ENCODE measurements at regions not wholly inside any gene's neighbourhood (a gene's known extent, or its start where the extent isn't known, plus 50 kb on each side); places are given as distances from the start of the nearest gene placed in this dataset.

DNA sequence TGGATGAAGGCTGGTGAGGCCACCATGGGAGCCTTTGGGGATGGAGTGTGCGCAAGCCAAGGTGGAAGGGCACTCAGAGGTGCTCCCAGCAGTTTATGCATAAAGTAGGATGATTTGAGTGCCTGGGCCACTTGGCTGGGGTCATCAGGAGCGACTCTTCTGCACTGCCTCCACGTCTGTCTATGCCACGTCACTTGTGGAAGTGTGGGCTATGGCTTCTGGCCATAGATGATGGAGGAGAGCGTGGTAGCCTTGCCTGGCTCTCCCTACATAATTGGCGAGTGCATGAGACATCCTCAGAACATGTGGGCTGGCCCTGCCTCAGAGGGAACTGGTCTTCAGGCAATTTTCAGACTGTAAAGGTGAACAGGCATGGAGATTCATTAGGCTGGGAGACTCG lies 182.9 kb downstream of the TEX29 start:
- DNase-seq, result no peak

DNA sequence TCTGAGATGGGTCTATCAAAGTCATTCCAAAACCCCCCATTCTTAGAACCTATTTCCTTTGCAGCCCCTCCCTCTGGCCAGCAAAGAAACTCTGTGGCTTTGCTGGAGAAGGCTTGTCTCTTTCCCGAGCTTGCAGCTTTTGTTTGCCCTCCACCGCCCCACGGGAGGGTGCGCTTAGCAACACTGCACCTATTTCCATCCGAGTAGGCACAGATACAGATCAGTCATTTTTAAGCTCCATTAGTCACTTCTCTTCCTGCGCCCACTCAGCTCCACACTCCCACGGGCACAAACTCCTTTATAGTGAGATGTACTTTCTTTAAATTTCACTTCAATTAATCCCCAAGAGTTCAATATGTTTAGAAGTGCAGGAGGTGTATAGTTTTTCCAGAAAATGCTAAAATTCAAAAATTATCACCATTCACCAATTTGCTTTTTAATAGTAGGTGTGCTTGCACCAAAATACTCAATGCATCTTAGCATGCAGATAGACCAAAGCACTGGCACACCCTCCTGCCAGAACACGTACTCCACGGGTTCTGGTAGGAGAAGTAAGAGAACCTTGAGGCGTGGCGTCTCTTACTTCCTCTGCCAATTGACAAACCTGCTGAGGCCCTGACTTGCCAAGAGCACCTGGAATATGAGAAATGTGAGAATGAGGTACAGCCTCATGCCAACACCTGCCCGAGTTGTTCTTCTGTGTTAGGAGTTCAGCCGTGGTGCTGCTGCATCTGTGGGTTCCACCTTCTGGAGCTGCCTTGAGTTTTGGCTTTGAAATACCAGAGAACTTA lies 183.7 kb downstream of the TEX29 start:
- no peak for DNase-seq

DNA sequence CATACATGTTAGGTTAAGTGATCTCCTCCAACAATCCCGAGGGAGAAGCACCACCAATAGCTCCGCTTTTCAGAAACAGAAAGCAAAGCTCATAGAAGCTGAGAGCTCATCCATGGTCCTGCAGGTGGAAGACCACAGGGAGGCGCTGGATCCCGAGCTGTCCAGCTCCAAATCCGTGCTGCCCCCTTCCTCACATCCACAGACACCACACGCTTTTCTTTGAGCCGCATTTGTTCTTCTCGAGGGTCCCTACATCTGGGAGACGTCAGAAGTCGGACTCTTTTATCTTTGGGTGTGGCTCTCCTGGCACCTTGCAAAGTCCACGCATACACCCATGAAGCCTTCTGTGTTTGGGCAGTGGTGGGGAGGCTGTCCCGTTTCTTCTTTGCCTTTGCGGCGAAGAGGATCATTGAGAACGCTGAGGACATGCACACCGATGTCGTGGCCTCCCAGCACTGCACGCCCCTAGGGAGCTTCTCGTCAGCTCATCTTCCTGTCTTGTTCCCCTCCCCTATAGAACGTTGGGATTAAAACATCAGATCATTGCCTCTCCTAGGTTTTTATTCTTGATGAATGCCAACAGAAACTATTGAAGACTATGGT lies 184.8 kb downstream of the TEX29 start:
- no peak for DNase-seq

DNA sequence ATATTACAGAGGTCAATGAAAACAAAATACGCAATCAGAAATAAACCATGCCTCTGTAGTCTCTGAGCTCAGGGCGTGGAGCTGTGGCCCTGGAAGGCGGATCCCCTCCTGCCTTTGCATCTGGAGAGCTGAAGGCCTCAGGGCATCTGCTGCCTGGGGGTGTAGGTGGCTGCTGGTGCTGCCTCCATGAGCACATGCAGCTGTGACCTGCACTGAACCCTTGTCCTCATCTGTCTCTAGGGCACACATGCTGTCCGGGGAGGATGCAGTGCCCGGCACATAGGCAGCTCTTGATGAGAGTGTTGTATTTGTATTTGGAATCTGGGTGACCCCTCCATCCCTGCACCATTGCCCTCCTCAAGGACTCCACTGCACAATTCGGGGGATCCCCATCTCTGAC lies 185.7 kb downstream of the TEX29 start:
- no peak for DNase-seq

DNA sequence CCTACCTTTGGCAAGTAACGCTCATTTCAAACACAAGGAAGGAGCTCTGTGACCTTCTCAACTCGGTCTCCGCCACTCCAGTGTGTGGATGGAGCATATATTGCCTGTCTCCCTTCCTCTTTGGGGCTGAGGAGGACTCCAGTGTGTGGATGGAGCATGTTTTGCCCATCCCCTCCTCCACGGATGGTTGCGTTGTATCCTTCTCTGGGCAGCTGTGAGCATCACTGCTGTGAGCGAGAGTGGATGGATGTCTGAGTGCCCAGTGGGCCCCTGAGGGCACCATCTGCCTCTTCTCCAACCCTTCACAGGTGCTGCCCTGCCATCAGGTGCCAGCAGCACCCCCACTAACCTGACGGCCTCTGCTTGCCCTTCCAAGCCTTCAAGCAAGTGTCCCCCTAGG lies 186.2 kb downstream of the TEX29 start:
- no peak for DNase-seq

DNA sequence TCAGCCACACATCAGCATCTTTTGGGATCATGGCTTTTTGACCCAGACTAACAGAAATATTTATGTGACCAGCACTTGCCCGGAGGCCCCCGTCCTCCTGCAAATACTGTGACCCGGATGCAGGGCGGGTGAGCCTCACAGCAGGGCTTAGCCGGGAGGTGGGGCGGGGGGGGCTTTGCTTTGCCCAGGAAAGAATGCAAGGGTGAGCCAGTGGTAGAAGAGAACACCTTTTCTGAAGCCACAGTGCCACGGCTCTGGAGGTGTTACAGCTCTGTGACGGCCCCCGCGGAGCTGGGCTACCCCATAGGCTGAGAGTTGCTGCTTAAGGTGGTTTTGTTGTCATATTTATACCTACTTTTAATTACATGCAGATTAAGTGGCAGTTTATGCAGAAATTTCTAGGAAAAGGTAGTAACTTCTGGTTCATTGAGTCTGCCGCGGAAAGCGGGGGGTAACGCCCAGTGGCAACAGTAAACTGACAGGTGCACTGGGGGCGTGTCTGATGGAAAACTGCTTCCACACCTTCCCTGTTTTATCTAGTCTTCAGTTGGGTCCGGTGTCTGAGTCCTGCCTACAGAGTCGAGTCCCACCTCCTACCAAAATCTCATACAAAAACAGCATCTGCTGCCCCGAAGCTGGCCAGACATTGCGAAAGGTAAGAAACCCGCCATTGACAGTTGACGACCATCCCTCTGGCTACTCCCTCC lies 187.9 kb downstream of the TEX29 start:
- DNase-seq, result no peak

DNA sequence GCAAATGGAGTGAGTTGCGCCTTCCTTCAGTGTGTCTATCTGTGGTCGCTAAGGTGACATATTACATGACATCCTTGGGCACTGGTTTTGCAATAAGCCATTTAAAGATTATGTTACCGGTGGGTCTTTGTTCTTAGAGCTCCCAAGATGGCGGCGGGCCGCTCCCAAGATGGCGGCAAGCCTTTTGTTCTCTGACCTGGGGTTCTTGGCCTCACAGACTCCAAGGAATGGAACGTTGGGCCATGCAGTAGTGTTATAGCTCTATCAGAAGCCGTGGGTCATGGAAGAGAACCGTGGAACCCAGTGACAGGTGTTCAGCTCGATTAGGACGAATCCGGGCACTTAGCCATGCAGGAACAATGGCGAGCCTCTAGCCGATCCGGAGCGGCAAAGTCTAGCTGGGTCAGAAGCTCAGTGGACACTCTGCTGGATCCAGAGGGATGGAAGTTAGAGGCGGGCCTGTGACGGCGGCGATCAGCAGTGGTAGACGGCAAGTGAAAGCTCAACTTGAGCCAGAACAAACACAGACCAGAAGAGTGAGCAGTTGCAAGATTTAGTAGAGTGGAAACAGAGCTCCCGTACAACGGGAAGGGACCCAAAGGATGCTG lies 188.6 kb downstream of the TEX29 start:
- no peak for DNase-seq

DNA sequence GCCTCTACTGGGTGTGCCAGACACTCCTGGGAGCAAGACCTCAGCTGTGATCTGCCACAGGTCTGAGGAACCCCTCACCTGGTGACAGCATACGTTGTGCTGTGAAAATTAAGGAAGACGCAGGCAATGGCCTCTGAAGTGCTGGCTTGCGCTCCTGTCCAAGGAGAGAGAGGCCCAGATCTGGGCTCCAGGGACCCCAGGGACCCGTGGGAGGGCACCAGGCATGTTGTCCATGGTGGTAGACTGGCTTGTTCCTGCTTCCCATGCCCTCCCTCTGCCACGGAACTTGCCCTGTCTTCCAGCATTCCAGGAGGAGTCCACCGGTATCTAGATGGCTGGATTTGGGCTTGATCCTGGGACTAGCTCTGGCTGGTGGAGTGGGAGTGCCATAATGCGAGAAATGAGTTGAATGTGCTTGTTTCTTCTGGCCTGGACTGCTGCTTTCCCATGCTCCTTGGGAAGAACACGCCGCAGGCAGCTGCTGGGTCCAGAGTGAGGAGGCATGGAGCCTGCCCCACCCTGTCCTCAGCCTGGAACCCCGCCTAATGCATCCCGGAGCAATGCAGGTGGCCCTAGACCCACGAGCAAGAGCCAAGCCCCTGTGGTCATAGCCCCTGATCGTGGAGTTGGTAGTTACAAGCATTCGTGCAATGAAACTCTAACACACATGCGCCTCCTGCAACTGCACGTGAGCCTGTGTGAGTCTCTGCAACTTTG lies 190.2 kb downstream of the TEX29 start:
- no peak for DNase-seq

DNA sequence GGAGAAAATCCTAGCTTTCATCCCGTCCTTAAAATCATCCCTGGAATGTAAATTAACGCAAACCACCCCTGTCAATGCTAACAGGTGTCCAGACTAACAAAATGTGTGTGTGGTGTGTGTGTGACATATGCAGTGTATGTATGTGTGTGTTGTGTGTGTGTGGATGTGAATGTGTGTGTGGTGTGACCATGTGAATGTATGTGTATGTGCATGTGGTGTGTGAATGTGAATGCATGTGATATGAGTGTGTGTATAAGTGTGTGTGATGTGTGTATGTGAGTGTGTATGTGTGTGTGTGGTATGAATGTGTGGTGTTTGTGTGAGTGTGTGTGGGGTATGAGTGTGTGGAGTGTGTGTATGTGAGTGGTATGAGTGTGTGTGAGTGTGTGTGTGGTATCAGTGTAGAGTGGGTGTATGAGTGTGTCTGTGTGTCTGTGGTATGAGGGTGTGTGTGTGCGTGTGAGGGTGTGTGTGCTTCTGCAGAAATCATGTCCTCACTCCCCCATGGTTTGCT lies 190.8 kb downstream of the TEX29 start:
- DNase-seq, result no peak

DNA sequence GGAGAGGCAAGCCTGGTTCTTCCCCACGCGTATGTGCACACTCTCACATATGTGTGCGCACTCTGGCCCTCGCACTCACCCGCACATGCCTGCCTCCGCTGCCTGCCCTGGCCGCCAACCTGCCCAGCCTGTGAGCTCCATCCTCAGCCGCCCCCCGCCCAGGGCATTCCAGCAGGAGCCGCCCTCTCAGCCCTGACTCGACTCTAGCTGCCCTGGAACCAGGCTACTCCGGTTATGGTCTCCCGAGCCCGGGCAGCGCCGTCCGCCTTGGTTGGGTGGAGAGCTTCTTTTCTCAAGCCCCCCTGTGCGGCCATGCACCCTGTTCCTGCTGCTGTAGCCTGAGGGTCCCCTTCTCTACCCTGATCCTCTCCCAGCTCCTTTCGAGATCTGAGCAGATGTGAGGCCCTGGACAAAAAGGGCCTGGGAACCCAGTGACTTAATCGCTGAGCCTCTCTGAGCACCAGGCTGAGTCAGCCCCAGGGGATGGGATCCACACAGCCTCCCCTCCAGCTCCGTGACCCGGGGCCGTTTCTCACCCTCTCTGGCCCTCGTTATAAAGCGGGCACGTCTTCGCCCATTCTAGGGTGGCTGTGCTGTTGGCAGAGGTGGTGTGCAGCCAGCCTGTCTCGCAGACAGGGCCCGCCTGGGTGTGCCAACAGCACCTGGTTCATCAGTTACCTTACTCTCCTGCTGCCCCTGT lies 191.5 kb downstream of the TEX29 start:
- no peak for DNase-seq

DNA sequence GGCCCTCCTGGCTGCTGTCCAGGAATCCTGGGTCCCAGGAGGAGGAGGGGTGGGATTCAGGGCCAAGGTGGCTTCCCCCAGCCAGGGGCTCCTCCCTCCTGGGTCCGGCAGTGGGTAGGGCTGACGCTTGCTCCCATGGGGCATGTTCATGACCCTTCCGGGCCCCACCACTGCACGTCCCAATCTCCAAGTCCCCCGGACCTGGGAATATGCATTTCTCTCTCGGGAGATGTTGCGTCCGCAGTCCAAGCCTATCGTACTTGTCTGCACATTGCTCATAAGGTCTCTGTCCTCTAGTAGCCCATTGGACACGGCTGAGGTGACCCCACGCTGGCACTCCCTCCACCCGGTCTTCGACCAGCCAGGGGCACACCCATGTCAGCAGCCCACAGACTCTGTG lies 192.3 kb downstream of the TEX29 start:
- no peak for DNase-seq

DNA sequence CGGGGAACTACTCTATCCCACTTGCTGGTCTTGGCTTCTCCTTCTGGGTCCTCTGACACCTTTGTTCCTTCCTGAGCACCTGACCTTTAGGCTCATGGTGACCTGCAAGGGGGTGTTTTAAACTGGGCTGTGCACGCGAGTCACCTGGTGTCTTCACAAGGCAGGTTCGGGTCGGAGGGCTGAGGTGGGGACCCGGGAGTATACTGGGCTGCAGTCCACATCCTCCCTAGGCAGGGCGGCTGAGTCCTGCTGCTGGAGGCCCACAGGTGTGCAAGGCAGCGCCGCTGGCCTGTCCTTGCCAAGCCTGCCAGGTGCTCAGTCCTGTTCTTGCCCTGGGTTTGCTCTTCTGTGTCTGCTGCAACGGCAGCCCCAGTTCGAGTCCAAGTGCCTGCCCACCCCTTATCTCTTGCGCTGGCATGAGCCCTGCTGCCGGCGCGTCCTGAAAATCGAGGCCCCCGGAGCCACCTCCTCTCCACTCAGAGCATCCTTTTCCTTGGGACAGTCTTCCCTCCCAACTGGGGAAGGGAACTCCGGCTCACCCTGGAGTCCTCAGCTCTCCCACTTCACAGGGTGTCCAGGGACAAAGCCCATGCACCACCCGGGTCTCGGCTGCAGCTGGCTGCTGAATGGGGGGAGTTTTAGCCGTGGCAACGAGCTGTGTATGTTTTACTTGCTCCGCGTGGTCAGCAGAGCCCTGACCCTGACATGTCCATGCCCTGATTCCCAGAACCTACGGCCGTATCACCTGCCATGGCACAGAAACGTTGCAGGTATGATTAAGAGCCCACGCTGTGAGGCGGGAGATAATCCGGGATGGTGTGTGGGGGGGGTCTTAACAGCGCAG lies 193.5 kb downstream of the TEX29 start:
- DNase-seq, result no peak

DNA sequence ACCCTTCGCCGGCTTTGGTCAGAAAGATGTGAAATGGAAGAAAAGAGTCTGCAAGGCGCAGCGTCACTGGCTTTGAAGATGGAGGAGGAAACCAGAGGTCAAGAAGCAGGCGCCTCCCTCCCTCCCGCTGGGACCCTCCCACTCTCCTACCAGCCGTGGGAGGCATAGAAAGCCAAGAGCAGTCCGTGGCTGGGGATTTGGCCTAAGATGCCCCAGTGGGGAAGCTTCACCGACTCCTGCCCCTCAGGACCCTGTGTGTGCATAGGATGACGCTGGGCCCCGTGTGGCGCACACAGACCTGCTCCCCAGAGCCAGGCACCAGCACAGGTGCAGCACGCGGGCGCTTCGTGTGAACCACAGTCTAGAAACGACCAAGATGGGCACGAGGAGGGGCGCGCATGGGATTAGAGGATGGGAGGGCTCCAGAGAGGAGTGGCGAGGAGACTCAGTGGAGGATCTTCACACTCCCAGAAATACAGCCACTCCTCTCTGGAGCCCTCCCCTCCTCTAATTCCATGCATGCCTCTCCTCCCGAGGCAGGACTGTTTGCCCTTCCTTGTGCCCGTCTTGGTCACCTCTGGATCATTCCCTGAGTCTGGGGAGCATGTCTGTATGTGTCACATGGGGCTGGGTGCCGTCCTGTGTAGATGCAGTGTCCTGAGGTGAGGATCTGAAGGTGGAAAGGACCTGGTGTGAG lies 194.3 kb downstream of the TEX29 start:
- DNase-seq, result no peak

DNA sequence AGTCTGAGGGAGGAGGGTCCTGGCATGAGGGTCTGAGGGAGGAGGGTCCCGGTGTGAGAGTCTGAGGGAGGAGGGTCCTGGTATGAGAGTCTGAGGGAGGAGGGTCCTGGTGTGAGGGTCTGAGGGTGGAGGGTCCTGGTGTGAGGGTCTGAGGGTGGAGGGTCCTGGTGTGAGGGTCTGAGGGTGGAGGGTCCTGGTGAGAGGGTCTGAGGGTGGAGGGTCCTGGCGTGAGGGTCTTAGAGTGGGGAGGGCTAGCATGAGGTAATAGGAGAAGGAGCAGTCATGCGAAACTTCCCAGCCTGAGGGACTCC lies 194.8 kb downstream of the TEX29 start:
- no peak for DNase-seq

DNA sequence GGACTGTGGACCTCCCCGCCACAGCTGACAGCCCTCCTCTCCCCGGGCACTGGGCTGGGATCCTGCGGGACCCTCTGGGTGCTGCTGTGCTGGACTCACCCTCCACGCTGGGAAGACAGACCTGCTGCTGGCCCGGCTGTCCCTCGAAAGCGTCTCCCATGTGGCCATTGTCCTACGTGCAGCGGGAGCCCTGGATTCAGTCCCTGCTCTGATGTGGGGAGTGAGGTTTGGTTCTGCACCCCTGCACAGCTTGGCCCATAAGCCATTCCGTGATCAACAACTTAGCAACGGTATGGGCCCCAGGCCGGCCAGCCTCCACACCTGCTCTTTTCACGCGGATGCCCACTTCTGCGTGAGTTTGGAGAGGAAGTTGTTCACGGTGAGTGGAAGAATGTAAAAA lies 195.2 kb downstream of the TEX29 start:
- DNase-seq, result no peak

DNA sequence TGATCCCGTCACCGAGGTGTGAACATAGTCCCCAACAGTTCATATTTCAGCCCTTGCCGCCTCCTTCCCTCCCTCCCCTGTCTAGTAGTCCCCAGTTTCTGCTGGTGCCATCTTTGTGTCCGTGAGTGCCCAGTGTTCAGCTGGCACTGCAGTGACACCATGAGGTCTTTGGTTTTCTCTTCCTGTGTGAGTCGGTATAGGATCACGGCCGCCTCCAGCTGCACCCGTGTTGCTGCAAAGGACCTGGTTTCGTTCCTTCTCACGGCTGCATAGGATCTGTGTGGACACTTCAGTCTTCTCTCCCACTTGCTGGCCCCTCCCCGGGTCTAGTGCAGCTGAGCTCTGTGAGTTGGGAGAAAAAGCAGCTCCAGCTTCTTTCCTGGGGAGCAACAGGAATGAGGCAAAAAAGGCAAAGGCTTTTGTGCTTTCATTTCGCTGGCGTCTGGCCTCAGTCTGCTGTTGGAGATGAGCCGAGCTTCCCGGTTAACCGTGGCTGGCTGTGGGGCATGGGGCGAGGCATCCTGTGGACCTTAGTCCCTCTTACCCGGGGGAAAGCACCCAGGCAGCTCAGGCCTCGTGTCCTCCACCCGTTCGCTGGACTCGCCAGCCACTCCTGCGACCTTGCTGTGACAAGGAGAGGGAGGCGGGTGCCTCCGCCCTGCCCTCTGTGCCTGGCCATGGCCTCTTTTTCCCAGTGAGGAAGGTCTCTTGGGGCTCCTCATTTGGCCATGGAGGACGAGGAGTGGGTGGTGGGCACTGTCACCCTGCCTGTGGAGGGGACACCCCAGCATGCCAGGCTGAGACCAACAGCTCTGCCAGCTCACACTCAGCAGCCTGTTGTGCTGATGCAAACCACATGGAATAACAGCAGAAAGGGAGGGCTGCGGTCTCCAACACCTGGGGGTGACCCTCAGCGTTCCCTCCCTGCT lies 196.5 kb downstream of the TEX29 start:
- no peak for DNase-seq

DNA sequence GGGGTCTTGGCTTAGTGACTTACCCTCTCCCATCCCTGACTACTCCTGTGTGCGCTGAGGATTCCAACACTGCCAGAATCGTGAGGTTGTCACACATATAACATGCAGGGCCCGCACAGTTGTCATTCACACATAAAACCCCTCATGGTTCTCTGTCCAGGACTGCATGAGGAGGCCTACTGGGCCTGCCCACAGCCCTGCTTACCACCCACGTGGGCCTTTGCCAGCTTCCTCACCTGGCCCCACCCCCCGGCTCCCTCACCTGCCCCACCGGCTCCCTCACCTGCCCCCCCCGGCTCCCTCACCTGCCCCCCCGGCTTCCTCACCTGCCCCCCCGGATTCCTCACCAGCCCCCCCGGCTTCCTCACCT lies 197.2 kb downstream of the TEX29 start:
- no peak for DNase-seq

DNA sequence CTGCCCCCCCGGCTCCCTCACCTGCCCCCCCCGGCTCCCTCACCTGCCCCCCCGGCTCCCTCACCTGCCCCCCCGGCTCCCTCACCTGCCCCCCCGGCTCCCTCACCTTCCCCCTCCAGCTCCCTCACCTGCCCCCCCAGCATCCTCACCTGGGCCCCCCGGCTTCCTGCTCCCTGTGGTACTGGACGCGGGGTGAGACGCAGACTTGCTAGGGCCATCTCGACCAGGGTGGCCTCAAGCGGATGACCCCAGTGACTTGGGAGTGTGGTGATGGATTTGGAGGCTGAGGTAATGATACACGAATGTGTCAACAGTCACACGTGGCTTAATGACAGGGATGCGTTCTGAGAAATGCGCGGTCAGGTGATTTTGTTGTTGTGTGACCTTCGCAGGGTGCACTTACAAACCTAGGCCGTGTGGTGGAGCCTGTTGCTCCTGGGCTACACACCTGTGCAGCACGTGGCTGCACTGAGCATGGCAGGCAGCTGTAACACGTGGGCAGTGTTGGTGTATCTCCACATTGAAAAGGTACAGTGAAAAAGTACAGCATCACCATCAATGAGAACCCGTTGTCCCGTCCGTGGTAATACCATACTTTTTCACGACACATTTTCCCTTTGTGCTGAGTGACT lies 197.8 kb downstream of the TEX29 start:
- no peak for DNase-seq

DNA sequence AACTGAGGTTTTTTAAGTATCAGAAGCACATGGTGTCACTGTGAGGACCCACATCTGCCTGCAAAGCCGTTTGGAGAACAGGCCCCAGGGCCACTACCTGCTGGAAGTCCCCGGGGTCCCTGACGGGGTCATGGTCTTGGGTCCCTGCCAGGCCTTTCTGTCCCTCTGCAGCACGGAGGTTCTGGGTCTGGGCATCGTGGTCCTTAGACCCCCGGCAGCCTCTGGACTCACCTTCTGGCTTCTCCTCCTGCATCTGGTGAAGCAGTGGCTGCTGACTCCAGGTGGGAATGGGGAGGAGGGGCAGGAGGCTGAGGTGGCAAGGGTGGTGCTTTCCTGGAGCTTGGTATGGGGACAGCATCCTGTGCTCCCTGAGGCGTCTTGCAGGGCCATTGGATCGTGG lies 198.6 kb downstream of the TEX29 start:
- DNase-seq, result no peak

Data from activated CD4-positive, alpha-beta T cell treated with anti-CD3 and anti-CD28 coated beads for 48 hours (primary cell).